GM18511 (cell line): ENCODE measurements at regions not wholly inside any gene's neighbourhood (a gene's known extent, or its start where the extent isn't known, plus 50 kb on each side); places are given as distances from the start of the nearest gene placed in this dataset.

Experiments used
- ATAC-seq: cut with Tn5 transposase; IDR thresholded peaks from one replicate; pipeline ENCODE4 v1.9.1; 2021; ENCODE audit warnings: mild to moderate bottlenecking, moderate library complexity; ENCODE audit not compliant: unreplicated experiment

DNA sequence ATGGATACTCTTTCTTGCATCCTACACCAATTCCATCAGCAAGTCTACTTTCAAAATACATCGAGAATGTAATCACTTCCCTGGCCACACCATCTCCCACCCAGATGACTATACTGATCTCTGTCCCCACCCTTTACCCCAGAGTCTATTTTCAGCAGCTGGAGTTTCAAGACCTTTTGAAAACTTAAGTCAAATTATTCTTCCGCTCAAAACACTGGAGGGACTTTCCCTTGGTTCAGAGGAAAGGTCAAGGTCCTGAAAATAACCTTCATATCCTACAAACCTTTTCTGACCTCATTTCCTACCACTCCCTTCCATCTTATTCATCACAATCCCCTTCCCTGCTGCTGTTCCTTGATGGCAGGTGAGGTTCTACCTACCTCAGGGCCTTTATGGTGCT, 58.8 kb upstream of the LYPD6 start:
- peak; percentile 88 for ATAC-seq

DNA sequence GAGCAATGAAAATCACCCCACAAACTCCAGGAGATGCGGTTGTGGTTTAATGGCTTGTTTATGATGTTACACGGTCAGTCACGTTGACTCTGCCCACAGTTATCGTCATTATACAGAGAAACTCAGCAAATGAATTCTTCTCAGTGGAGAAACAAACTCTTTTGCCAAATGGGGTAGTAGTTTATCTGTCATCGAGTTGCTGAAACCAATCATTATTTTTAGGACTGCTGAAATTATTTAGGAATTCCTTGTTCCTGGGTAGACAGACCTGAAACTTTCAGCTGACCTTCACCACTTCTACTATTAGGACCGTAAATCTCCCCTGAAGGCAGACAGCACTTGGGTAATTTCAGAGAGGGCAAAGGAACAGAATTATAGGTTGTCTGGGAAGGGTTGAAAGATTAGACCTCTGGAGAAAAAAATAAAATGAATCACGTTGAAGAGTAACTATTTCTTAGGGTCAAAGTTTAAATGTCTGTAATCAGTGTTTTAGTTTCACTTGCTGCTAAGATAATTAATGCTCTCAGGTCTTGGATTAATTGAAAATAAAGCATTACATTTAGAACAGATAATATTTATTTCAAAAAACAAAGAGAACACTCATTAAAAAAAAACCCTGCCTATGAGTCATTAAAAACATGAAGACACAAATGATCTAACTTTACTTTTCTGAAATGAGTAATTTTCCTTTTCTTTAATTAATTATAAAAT, 52.1 kb upstream of the LYPD6 start:
- ATAC-seq = no peak

GRCh38 chr2:149278872-149279264, 51.5 kb upstream of the LYPD6 start:
- ATAC-seq = no peak
